Daoy (cell line): ENCODE measurements at regions not wholly inside any gene's neighbourhood (a gene's known extent, or its start where the extent isn't known, plus 50 kb on each side); places are given as distances from the start of the nearest gene placed in this dataset.

Source experiments
- DNase-seq: peaks from one replicate; pipeline ENCODE4 v3.0.0-alpha.2; 2015; ENCODE audit warnings: low read depth

GRCh38 chr4:135705343-135705742 lies 1503.8 kb upstream of the PABPC4L start:
- DNase-seq, result no peak

GRCh38 chr4:135694066-135694465 lies 1492.5 kb upstream of the PABPC4L start:
- no peak for DNase-seq

GRCh38 chr4:135684001-135684400 lies 1482.4 kb upstream of the PABPC4L start:
- no peak for DNase-seq

- no peak for DNase-seq
Measured at GRCh38 chr4:135672202-135672601, 1470.6 kb upstream of the PABPC4L start.

- no peak for DNase-seq
Measured at GRCh38 chr4:135670548-135670947, 1469.0 kb upstream of the PABPC4L start.
